ENCODE measurements at regions not wholly inside any gene's neighbourhood (a gene's known extent, or its start where the extent isn't known, plus 50 kb on each side); places are given as distances from the start of the nearest gene placed in this dataset.

DNA sequence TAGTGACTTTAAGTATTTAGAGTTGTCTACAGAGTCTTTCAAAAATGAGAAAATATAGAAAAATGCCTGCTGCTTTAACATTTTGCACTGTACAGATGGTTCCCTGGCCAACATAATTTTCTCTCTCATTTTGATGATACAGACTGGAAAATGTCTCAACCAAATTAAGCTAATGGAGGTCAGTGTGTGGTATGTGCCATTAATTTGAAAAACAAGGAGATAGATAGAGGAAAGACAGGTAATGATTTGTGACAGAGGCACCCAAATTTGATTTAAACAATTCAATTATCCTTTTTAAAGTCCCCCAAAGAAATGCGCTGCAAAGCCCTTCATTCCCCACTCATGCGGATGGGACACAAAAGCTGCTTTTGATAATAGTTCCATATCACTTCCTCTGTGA lies 140.0 kb downstream of the ASCL1 start:
- Histone ChIP-seq H3K4me1 (ENCODE audit: control insufficient read depth, insufficient read depth, low read length) (peaks cover 10% of the 10 kb centered on the region; the same call in 1 of the 2 replicates), H3K27ac (ENCODE audit: low read depth, low read length) (no peak overlapping the region), H3K9me3 (ENCODE audit: control insufficient read depth, insufficient read depth, low read length) (no peaks in the 10 kb centered on the region), H3K36me3 (ENCODE audit: control insufficient read depth, insufficient read depth, low read length) (no peaks in the 10 kb centered on the region), H3K9ac (ENCODE audit: low read depth, low read length) (no peak overlapping the region), H3K4me3 (ENCODE audit: low read depth, low read length) (no peak overlapping the region), H3K27me3 (ENCODE audit: control insufficient read depth, insufficient read depth, low read length) (no peaks in the 10 kb centered on the region; the same call in 1 of the 2 replicates)

DNA sequence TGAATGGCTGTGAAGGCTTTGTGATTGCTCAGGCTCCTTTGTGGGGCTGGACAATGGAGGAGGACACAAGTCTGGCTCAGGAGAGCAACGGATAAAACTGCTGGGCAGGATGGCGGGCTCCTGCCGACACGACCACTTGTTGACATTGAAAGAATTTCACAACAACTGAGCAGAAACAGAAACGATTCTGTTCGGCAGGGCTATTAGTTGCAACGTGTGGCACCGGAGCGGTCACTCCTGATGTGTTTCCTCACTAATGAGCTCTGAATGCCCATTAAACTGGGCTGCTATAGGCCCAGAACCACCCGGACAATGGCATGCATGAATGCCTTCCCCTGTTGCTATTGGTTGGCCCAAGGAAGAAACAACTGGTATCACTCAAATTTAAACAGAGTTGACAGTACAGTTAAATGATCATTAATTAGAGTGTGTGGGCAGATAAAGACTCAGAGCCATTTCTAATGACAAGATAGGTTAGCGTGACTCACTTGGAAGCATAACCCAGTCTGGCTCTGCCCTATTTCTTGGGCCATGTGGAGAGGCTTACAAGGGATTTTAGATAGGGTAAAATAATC lies 142.9 kb downstream of the ASCL1 start:
- no peak overlapping the region for H3K27ac ChIP-seq (ENCODE audit: low read depth, low read length)
- H3K4me3 ChIP-seq (ENCODE audit: low read depth, low read length): no peak overlapping the region
- no peaks in the 10 kb centered on the region for H3K36me3 ChIP-seq (ENCODE audit: control insufficient read depth, insufficient read depth, low read length)
- no peaks in the 10 kb centered on the region; the same call in 1 of the 2 replicates for H3K27me3 ChIP-seq (ENCODE audit: control insufficient read depth, insufficient read depth, low read length)
- H3K9ac ChIP-seq (ENCODE audit: low read depth, low read length): no peak overlapping the region
- no peaks in the 10 kb centered on the region for H3K4me1 ChIP-seq (ENCODE audit: control insufficient read depth, insufficient read depth, low read length)
- H3K9me3 ChIP-seq (ENCODE audit: control insufficient read depth, insufficient read depth, low read length): no peaks in the 10 kb centered on the region

DNA sequence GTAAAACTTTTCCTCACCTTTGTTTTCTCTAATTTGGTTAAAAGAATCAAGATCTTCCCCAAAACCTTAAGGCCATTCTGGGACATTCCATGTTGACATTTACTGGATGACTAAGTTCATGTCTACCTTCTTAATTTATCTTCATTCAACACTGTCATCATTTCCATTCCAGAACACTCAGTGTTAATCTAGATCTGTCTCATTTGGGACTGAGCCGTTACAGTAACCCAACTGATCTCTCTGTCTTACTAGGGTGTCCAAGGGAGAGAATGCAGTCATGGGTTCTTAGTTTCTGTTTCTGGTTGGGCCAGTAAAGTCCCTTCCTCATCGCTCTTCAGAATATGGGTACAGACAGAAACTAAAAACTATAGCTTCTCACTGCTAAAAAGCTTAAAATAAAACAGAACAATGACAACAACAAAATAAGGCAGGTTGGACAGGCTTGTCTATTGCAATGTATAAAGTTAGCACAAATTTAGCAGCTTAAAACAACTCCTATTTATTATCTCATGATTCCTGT lies 144.8 kb downstream of the ASCL1 start:
- no peaks in the 10 kb centered on the region; the same call in 1 of the 2 replicates for H3K27me3 ChIP-seq (ENCODE audit: control insufficient read depth, insufficient read depth, low read length)
- no peaks in the 10 kb centered on the region for H3K4me1 ChIP-seq (ENCODE audit: control insufficient read depth, insufficient read depth, low read length)
- no peaks in the 10 kb centered on the region for H3K36me3 ChIP-seq (ENCODE audit: control insufficient read depth, insufficient read depth, low read length)
- H3K9me3 ChIP-seq (ENCODE audit: control insufficient read depth, insufficient read depth, low read length): no peaks in the 10 kb centered on the region
- no peak overlapping the region for H3K9ac ChIP-seq (ENCODE audit: low read depth, low read length)
- no peak overlapping the region for H3K27ac ChIP-seq (ENCODE audit: low read depth, low read length)
- no peak overlapping the region for H3K4me3 ChIP-seq (ENCODE audit: low read depth, low read length)

DNA sequence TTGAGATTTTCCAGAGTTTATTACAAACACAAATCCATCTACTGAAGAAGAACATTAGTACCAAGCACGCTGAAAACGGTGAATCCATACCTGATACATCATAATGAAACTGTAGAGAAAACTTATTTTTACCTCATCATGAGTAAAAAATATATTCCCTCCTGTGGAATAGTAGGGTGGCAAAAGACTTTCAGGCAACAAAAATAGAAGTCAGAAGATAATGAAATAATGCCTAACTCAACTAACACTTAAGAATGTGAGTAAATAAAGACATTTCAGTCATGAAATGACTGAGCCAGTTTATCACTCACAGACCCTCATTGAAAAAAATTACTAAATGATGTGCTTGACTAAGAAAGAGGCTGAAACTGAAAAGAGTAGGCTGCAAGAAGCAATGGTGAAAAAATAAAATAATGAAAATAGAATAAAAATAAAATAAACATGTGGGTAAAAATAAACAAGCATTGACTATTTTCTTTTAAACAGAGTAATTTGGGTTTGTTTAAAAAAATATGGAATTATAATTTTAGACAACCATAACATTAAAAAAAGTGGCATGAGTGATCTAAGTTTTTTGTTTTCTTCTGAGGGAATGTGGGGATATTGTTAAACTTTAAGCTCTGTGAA lies 148.6 kb downstream of the ASCL1 start:
- Histone ChIP-seq H3K27me3 (ENCODE audit: control insufficient read depth, insufficient read depth, low read length) (no peaks in the 10 kb centered on the region; the same call in 1 of the 2 replicates), H3K36me3 (ENCODE audit: control insufficient read depth, insufficient read depth, low read length) (no peaks in the 10 kb centered on the region), H3K9me3 (ENCODE audit: control insufficient read depth, insufficient read depth, low read length) (no peaks in the 10 kb centered on the region), H3K9ac (ENCODE audit: low read depth, low read length) (no peak overlapping the region), H3K4me3 (ENCODE audit: low read depth, low read length) (no peak overlapping the region), H3K27ac (ENCODE audit: low read depth, low read length) (no peak overlapping the region), H3K4me1 (ENCODE audit: control insufficient read depth, insufficient read depth, low read length) (no peaks in the 10 kb centered on the region)

DNA sequence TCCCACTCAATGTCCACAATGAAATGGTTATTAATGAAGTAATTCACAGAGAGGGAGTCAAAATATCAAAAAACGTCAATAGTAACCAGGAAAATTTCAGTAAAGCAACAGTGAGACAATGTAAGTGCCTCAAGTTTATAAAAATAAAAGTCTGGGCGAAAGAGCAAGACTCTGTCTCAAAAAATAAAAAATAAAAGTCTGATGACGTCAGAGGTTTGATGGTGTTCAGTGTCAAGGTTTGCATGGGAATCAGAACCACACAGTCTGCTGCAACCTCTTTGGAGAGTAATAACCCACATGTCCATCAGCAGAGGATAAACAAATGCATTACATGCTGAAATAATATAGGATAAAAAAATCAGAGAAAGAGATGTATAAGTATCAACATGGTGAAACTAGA lies 152.4 kb downstream of the ASCL1 start:
- H3K9me3 ChIP-seq (ENCODE audit: control insufficient read depth, insufficient read depth, low read length): no peaks in the 10 kb centered on the region
- H3K4me1 ChIP-seq (ENCODE audit: control insufficient read depth, insufficient read depth, low read length): no peaks in the 10 kb centered on the region
- H3K9ac ChIP-seq (ENCODE audit: low read depth, low read length): no peak overlapping the region
- H3K4me3 ChIP-seq (ENCODE audit: low read depth, low read length): no peak overlapping the region
- no peaks in the 10 kb centered on the region for H3K36me3 ChIP-seq (ENCODE audit: control insufficient read depth, insufficient read depth, low read length)
- no peaks in the 10 kb centered on the region for H3K27me3 ChIP-seq (ENCODE audit: control insufficient read depth, insufficient read depth, low read length)
- H3K27ac ChIP-seq (ENCODE audit: low read depth, low read length): no peak overlapping the region

DNA sequence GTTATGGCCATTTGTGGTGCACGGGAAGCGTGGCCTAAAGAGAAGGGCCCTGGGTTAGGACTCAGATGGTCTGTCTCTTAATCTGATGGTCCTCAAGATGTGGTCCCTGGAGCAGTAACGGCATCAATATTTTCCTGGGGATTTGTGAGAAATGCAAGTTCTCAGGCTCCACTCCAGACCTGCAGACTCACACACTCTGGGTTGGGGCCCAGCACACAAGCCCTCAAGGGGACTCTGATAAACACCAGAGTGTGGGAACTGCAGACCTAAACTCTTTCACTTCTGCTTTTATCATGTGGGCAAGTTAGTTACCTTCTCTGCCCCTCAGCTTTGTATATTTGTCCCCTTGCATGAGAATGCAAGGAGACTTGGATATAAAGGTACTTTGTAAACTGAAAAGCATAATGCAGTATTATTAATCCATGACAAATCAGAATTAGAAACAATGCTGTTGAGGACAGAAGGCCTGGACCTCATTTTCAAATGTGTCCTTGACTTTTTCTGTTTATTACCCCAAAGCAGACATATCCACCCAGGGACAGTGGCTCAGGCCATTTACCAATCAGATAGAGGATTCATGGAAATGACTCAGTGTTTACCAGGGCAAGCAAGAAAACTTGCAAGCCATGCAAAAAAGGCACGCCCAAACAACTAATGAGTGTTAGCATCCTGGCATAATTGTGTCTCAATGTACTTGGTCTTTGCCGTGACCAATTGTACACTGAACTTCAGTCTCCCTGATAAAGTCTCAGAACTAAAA lies 157.0 kb downstream of the ASCL1 start:
- no peaks in the 10 kb centered on the region for H3K27me3 ChIP-seq (ENCODE audit: control insufficient read depth, insufficient read depth, low read length)
- H3K4me1 ChIP-seq (ENCODE audit: control insufficient read depth, insufficient read depth, low read length): no peaks in the 10 kb centered on the region
- no peak overlapping the region for H3K4me3 ChIP-seq (ENCODE audit: low read depth, low read length)
- no peaks in the 10 kb centered on the region for H3K36me3 ChIP-seq (ENCODE audit: control insufficient read depth, insufficient read depth, low read length)
- H3K27ac ChIP-seq (ENCODE audit: low read depth, low read length): no peak overlapping the region
- H3K9ac ChIP-seq (ENCODE audit: low read depth, low read length): no peak overlapping the region
- no peaks in the 10 kb centered on the region for H3K9me3 ChIP-seq (ENCODE audit: control insufficient read depth, insufficient read depth, low read length)

DNA sequence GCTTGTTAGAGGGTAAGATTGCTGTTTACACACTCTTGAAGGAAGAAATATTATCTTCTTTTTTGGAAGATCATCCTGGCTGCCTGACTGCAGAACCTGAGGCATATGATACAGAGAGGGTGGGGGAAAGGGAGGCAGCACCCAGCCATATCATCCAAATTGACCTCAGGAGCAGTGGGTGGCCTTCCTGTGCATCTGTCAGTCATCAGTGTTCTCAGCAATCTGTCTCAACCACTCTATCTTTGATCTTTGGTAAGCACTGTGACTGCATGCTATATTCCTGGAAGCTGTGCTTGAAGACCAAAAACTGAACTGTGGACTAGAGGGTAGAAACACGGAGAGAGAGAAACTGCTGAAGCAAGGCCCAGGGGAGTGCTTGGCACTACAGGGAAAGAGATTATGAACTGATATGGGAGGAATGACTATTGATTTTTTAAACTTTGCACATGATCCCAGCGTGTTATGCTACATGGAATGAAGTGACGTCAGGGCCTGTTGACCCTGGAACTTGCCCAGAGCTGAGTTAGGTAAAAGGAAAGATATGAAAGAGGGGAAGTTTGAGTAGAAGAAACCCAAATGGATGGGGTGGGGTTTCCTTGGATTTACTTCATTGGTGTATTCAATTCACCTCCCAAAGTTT lies 171.5 kb downstream of the ASCL1 start:
- Histone ChIP-seq H3K4me1 (ENCODE audit: control insufficient read depth, insufficient read depth, low read length) (no peaks in the 10 kb centered on the region), H3K36me3 (ENCODE audit: control insufficient read depth, insufficient read depth, low read length) (no peaks in the 10 kb centered on the region), H3K9me3 (ENCODE audit: control insufficient read depth, insufficient read depth, low read length) (no peaks in the 10 kb centered on the region), H3K27me3 (ENCODE audit: control insufficient read depth, insufficient read depth, low read length) (no peaks in the 10 kb centered on the region), H3K9ac (ENCODE audit: low read depth, low read length) (no peak overlapping the region), H3K4me3 (ENCODE audit: low read depth, low read length) (no peak overlapping the region), H3K27ac (ENCODE audit: low read depth, low read length) (no peak overlapping the region)

DNA sequence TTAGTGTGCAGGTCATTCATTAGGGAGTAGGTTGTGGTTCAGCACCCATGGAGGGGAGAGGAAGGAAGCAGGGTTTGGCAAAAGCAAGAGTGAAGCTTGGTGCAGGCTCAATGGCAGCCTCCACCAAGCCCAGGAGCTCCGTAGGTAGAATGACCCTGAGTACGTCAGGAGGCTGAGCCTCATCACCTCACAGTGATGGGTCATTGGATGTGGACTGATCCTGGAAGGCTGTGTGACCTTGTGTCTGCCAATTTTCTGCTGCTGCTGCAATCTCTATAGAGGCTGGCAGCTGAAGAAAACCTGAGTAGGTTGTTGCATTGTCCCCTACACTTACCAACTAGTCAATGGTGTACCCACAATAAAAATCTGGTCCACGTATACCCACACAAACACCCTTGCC lies 173.1 kb downstream of the ASCL1 start:
- Histone ChIP-seq H3K4me3 (ENCODE audit: low read depth, low read length) (no peak overlapping the region), H3K27ac (ENCODE audit: low read depth, low read length) (no peak overlapping the region), H3K9me3 (ENCODE audit: control insufficient read depth, insufficient read depth, low read length) (no peaks in the 10 kb centered on the region), H3K9ac (ENCODE audit: low read depth, low read length) (no peak overlapping the region), H3K36me3 (ENCODE audit: control insufficient read depth, insufficient read depth, low read length) (no peaks in the 10 kb centered on the region), H3K4me1 (ENCODE audit: control insufficient read depth, insufficient read depth, low read length) (no peaks in the 10 kb centered on the region), H3K27me3 (ENCODE audit: control insufficient read depth, insufficient read depth, low read length) (no peaks in the 10 kb centered on the region)

DNA sequence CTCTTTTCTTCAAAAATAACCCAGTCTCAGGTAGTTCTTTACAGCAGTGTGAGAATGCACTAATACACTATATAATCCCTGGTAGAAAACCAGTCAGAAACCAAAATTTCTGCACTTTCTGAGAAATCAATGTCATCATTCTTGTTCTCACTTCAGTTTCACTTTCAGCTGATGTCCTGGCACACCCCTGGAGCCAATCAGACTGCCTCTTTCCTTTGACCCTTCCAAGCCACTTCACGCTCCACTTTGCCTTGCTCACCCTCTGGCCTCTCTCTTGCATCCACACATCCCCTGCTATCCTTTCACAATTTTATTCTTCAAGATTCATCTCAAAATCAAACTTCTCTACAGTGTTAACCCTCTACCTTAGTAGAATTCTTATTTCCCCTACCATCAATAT lies 181.1 kb downstream of the ASCL1 start:
- Histone ChIP-seq H3K9me3 (ENCODE audit: control insufficient read depth, insufficient read depth, low read length) (no peaks in the 10 kb centered on the region), H3K27ac (ENCODE audit: low read depth, low read length) (no peak overlapping the region), H3K4me1 (ENCODE audit: control insufficient read depth, insufficient read depth, low read length) (peaks cover 12% of the 10 kb centered on the region; the same call in 1 of the 2 replicates), H3K4me3 (ENCODE audit: low read depth, low read length) (no peak overlapping the region), H3K27me3 (ENCODE audit: control insufficient read depth, insufficient read depth, low read length) (no peaks in the 10 kb centered on the region), H3K9ac (ENCODE audit: low read depth, low read length) (no peak overlapping the region), H3K36me3 (ENCODE audit: control insufficient read depth, insufficient read depth, low read length) (no peaks in the 10 kb centered on the region)

DNA sequence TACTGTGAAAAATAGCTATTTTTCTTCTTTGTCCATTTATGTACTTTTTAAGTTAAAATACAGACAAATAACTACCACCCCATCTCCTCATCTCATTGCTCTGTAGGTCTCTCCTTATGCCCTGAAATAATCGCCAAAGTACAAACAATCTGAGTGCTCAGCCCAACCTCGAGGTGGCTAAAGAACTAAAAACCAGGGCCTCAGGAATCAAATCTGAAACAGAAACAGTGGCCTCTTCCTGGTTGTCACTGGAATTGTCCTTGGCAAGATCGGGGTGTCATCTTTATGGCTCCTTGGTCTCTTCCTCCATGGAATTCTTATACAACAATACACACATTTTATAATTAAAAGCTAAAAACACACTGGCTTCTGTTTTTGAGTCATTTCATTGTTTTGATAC lies 182.4 kb downstream of the ASCL1 start:
- no peak overlapping the region for H3K27ac ChIP-seq (ENCODE audit: low read depth, low read length)
- no peaks in the 10 kb centered on the region for H3K9me3 ChIP-seq (ENCODE audit: control insufficient read depth, insufficient read depth, low read length)
- peaks cover 12% of the 10 kb centered on the region; the same call in 1 of the 2 replicates for H3K4me1 ChIP-seq (ENCODE audit: control insufficient read depth, insufficient read depth, low read length)
- H3K9ac ChIP-seq (ENCODE audit: low read depth, low read length): no peak overlapping the region
- H3K4me3 ChIP-seq (ENCODE audit: low read depth, low read length): no peak overlapping the region
- H3K27me3 ChIP-seq (ENCODE audit: control insufficient read depth, insufficient read depth, low read length): no peaks in the 10 kb centered on the region
- H3K36me3 ChIP-seq (ENCODE audit: control insufficient read depth, insufficient read depth, low read length): no peaks in the 10 kb centered on the region

All from HUES48 (cell line).